HG03045 (cell line): ENCODE measurements at regions not wholly inside any gene's neighbourhood (a gene's known extent, or its start where the extent isn't known, plus 50 kb on each side); places are given as distances from the start of the nearest gene placed in this dataset.

Experiments used
- ATAC-seq: cut with Tn5 transposase; IDR thresholded peaks from one replicate; pipeline ENCODE4 v1.9.1; 2021; ENCODE audit warnings: mild to moderate bottlenecking, moderate library complexity; ENCODE audit not compliant: unreplicated experiment

DNA sequence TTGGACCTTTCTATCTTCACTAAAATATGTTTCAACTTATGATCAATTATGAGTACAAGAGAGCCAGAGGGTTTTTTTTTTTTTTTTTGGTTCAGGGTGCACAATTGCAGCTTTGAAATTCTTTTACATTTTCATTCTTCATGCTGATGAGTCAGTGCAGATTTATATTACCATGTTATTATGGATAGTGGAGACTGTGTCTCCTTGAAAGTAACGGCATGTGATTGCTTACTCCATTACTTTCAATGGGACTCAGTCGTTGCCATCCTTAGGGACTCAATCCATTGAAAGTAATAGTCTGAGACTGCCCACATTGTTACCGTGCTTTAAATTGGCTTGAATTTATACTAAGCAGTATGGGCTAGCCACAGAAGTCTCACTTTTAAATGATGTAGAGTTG, 286.5 kb upstream of the FANCL start:
- ATAC-seq: no peak

DNA sequence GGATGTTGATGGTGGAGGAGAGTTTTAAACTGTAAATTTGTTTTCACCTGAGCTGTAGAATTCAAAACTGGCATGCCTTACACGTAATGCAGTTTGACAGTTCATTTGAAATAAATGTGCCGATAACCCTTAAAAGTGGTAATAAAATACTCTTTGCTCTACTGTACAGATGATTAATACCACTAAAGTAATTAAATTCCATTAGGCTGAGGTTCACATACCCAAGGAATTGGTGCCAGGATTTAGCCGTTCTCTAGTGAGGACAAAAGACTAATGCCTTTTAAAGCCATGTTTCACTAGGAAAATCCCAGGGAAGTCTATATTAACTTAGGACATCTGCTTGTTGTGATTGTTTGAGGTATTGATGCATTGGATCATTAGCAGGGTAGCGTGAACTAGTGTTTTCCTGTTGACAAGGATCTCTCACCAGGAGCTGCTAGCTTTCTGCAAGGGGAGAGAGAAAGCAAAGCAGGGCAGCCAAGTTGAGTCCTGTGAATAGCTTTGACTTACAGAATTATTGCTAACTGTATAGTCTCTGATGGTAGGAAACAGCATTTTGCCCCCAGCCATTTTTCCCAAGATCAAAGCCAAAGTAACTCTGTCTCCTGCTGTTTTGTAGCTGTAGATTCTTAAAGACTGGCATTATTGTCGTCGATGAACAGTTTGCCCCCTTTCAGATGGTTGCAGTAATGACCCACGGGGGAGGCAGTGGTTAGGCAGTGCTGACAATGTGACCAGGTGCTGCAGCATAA, 280.9 kb upstream of the FANCL start:
- ATAC-seq: no peak

GRCh38 chr2:58520903-58521302, 279.8 kb upstream of the FANCL start:
- no peak for ATAC-seq

DNA sequence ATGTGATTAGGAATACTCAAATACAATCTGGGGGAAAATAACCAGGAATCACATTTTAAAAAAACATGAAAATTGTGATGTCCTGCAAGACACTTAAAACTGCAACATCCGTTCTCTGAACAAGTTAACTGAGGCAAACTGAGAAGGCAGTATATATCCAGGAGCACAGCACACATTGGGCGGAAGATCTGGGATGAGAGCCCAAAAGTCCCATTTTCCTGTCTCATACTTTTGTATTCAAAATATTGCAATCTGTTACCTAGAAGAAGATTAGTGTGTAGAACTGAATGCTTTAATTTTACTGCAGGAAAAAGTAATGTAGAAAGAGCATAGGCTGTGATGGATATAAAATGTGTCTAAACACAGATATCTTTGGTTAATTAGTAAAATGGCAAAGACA, 276.8 kb upstream of the FANCL start:
- ATAC-seq: no peak

DNA sequence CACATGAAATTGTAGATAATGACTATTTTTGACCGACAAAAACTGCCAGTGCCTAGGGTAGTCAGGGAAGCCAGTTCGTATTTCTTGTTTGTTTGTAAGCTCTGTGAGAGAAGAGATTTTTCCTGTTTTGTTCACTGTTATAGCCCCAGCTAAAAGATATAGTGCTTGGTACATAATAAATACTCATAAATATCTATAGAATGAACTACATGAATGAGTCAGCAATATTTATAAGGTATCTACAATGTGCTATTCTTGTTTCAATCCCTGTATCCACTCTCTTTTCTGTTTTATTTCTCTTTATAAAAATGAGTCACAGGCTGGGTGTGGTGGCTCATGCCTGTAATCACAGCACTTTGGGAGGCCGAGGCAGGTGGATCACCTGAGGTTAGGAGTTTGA, 275.6 kb upstream of the FANCL start:
- ATAC-seq: no peak

DNA sequence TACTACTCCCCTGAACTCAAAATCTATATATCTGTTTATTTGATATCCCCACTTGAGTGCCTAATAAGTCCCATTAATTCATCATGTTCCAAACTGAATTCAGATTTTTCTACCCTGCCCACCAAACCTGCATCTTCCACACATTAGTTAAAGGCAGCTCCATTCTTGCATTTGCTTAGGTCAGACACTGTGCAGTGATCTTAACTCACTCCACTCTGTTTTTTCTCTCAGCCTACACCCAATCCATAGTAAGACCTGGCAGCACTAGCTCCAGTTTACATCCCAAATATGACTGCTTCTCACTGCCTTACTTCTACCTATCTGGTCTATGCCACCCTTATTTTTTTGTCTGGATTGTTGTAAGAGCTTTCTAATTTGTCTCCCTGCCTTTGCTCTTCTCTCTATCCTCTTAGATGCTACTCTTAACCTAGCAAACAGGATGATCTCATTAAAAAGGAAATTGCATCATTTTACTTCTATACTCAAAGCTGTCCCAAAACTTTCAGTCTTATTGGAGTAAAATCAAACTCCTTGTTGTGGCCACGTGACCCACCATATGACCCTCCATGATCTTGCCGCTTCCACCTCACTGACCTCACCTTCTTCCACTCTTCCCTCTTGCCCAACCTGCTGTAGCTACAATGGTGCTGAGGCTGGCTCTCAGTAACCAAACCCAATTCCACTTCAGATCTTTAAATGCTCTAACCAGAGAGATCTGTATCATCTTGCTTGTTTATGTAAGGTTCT, 274.9 kb upstream of the FANCL start:
- ATAC-seq: no peak

- peak; percentile 86 for ATAC-seq
Observed at GRCh38 chr2:58514252-58514651, 273.1 kb upstream of the FANCL start.

GRCh38 chr2:58512878-58513277, 271.8 kb upstream of the FANCL start:
- no peak for ATAC-seq

DNA sequence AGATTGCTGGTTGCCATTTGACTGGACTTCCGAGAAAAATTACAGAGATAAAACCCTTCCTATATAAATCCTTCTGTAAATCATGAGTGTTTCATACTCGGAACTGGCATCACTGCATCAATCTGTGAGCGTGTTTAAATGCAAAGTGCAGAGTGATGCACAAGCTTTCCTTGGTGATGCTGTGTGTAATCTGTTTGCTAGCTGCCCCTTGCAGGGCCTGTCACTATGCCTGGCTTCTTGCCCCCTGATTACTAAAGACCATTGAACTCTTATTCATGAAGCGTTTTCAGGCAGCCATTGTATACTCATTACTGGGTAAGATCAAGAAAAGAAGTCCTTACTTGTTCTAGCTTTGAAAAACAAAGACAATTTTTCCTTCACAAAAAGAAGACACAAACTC, 266.9 kb upstream of the FANCL start:
- ATAC-seq: no peak

DNA sequence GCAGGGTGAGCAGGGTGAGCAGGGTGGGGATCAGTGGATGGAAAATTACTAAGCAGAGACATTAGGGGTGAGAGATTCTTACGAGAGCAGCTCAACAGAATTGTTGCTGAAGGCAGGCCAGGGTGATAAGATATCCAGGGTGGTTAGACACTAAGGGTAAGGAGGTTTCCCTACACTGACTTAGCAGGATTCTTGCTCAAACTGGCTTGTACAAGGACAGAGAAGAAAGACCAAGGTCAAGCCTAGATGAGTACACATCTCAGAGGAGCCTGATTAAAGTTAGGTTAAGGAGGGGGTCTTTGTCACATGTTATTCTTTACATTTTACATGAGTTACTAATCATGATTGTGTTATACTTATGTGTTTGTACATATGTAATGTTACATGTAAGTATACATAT, 262.8 kb upstream of the FANCL start:
- no peak for ATAC-seq

DNA sequence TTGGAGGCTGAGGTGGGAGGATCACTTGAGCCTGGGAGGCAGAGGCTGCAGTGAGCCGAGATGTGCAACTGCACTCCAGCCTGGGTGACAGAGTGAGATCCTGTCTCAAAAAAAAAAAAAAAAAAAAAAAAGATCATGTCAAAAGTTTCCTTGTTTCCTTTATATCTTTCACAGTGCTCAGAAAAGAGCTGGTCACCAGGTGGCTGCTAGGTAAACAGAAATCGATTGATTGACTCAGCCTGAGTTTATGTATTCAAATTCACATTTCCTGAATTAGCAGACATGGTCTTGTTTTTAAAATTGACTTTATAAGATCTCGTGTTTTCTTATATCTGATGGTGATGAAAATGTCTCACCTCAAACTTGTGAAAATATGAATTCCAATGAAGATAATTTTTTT, 261.8 kb upstream of the FANCL start:
- no peak for ATAC-seq

DNA sequence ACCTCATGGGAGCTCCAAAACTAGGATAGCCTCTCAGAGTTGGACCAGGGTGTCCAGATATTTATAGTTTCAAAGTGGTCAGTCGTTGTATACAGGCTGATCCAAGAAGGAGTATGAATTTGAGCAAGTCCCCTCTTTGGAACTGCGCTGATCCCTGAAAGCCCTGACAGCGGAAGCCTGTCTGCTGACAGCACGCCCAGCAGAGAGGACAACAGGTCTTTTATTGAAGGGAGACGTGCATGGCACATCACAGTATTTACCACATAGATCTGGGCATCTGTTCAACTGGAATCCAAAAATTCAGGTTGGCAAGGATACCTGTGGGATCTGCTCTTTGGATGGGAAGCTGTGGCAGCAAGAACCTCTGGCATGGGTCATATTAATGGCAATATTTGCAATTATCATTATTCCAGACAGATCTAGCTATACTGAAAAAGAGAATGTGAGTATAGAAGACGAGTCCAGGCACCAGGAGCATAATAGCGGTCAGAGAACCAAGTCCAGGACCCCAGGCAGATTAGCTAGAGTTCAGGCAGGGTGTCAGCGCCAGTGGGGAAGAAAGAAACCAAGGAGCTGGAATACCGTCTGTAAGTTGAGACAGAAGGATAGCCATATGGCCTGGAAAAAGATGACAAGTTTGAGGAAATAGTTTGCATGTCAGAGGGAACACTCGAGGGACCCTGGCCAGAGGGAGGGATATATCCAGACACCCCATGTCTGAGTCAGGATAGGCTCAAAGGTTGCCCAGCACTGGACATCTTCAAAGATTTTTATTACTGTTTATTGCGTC, 260.4 kb upstream of the FANCL start:
- no peak for ATAC-seq

DNA sequence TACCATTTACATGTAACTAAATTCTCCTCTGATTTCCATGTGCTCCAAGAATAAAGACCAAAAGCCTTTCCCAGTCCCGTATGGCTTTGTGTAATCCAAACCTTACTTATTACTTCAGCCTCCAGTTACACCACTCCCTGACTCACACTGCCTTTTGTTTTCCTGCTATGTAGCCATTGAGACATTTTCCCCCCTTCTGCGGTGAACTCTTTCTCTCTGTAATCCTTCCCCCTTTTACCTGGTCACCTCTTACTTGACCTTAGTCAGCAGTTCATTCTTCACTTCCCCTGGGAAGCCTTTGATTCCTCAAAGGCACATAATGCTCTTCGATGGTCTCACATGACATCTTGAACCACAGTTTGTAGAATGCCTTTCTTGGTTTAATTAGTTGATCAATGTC, 256.0 kb upstream of the FANCL start:
- ATAC-seq: no peak

- ATAC-seq: no peak
Observed at GRCh38 chr2:58495806-58496205, 254.7 kb upstream of the FANCL start.

- ATAC-seq: no peak
Observed at GRCh38 chr2:58494071-58494501, 253.0 kb upstream of the FANCL start.

- ATAC-seq: no peak
Observed at GRCh38 chr2:58484629-58485028, 243.5 kb upstream of the FANCL start.

- ATAC-seq: no peak
Observed at GRCh38 chr2:58484221-58484620, 243.1 kb upstream of the FANCL start.

- ATAC-seq: no peak
Observed at GRCh38 chr2:58483307-58483706, 242.2 kb upstream of the FANCL start.

- ATAC-seq: no peak
Observed at GRCh38 chr2:58481670-58482069, 240.5 kb upstream of the FANCL start.

- no peak for ATAC-seq
Observed at GRCh38 chr2:58480141-58480540, 239.0 kb upstream of the FANCL start.

GRCh38 chr2:58479535-58480140, 238.5 kb upstream of the FANCL start:
- no peak for ATAC-seq
